Erythroblast (primary cell): ENCODE measurements at regions not wholly inside any gene's neighbourhood (a gene's known extent, or its start where the extent isn't known, plus 50 kb on each side); places are given as distances from the start of the nearest gene placed in this dataset.

Experiments used
- GATA1 ChIP-seq: IDR thresholded peaks from 2 replicates; pipeline ENCODE4 v1.6.1; 2011; ENCODE audit warnings: low read depth, mild to moderate bottlenecking, control low read depth, low read length, moderate library complexity
- POLR2A ChIP-seq: IDR thresholded peaks from 2 replicates; pipeline ENCODE4 v1.6.1; 2011; ENCODE audit warnings: mild to moderate bottlenecking, low read length

GRCh38 chr15:70323111-70323851 is 225.6 kb upstream of the TLE3 start:
- no peak for TF ChIP-seq POLR2A
- TF ChIP-seq GATA1, result no peak
